NCI-H82 treated with DMSO at 0.1 percent for 48 hours (cell line): ENCODE measurements at regions not wholly inside any gene's neighbourhood (a gene's known extent, or its start where the extent isn't known, plus 50 kb on each side); places are given as distances from the start of the nearest gene placed in this dataset.

Experiments
- DNase-seq: peaks from one replicate; lab custom pipeline; 2025; ENCODE audit not compliant: unreplicated experiment; lab: John Stamatoyannopoulos, UW

GRCh38 chr17:83177611-83178532 lies 98.5 kb downstream of the METRNL start:
- DNase-seq, result no peak

- DNase-seq, result no peak
Measured at GRCh38 chr17:83178533-83179304, 99.3 kb downstream of the METRNL start.

- no peak for DNase-seq
Measured at GRCh38 chr17:83179374-83179773, 100.0 kb downstream of the METRNL start.

GRCh38 chr17:83179811-83180210 lies 100.4 kb downstream of the METRNL start:
- no peak for DNase-seq

GRCh38 chr17:83180264-83180995 lies 101.0 kb downstream of the METRNL start:
- DNase-seq, result no peak

- no peak for DNase-seq
Measured at GRCh38 chr17:83180996-83181481, 101.6 kb downstream of the METRNL start.

GRCh38 chr17:83181991-83182619 lies 102.7 kb downstream of the METRNL start:
- DNase-seq, result no peak

GRCh38 chr17:83182620-83183101 lies 103.3 kb downstream of the METRNL start:
- no peak for DNase-seq

- DNase-seq, result no peak
Measured at GRCh38 chr17:83183145-83183948, 103.9 kb downstream of the METRNL start.

GRCh38 chr17:83183951-83184506 lies 104.6 kb downstream of the METRNL start:
- DNase-seq, result no peak

- no peak for DNase-seq
Measured at GRCh38 chr17:83185023-83186002, 105.9 kb downstream of the METRNL start.

GRCh38 chr17:83186226-83186625 lies 106.8 kb downstream of the METRNL start:
- no peak for DNase-seq

GRCh38 chr17:83186751-83187421 lies 107.5 kb downstream of the METRNL start:
- DNase-seq, result no peak

- no peak for DNase-seq
Measured at GRCh38 chr17:83187782-83188311, 108.4 kb downstream of the METRNL start.

- DNase-seq, result no peak
Measured at GRCh38 chr17:83189044-83190003, 109.9 kb downstream of the METRNL start.

- DNase-seq, result no peak
Measured at GRCh38 chr17:83190004-83190385, 110.6 kb downstream of the METRNL start.
